HCT116 (cell line): ENCODE measurements at regions not wholly inside any gene's neighbourhood (a gene's known extent, or its start where the extent isn't known, plus 50 kb on each side); places are given as distances from the start of the nearest gene placed in this dataset.

Source experiments
- ATAC-seq: fragments of 200-7000 bp; cut with Tn5 transposase; 2 replicates; pipeline ENCODE4 v1.9.1; 2020; ENCODE audit warnings: mild to moderate bottlenecking, moderate library complexity
- BruUV-seq: library from RNA; stranded (reverse); fragments of 400-500 nt; replicated peaks from 2 replicates; lab custom pipeline; 2021; lab: Mats Ljungman, UMichigan
- CTCF ChIA-PET: fragments of 300-600 bp; sonication (Branson Sonifier 250); formaldehyde crosslinking; loops from one replicate; lab custom pipeline; 2021; ENCODE audit warnings: antibody characterized with exemption; lab: Charles Lee
- POLR2A ChIA-PET: fragments of 300-600, 350-600 bp; sonication (Branson Sonifier 250); formaldehyde crosslinking; loops from one replicate; lab custom pipeline; 2021; ENCODE audit warnings: antibody characterized with exemption; lab: Charles Lee
- RAD21 ChIA-PET, 2 experiments: fragments of 300-600 bp; sonication (Branson Sonifier 250); formaldehyde crosslinking; loops; one replicate each; lab custom pipeline; 2023; ENCODE audit warnings: low total read pairs in 2 of 2; ENCODE audit not compliant: uncharacterized antibody in 2 of 2, unreplicated experiment in 2 of 2, low non-redundant PET in 1 of 2; lab: Charles Lee
- DNase-seq: peaks from one replicate; pipeline ENCODE4 v3.0.0-alpha.2; 2010; ENCODE audit warnings: low read depth, low spot score
- H2AFZ ChIP-seq: fragments of 200-600 bp; shearing (Covaris generic), sonication (generic); 2 replicates; pipeline ENCODE4 v1.6.1; 2017; ENCODE audit warnings: low read depth, mixed run types, mixed read lengths, antibody characterized with exemption, low read length; ENCODE audit not compliant: poor library complexity, severe bottlenecking
- H3K27ac ChIP-seq: 2 replicates; pipeline ENCODE4 v1.5.1; 2012; ENCODE audit warnings: low read depth, low read length
- H3K27me3 ChIP-seq: fragments of 200-600 bp; sonication (generic); 2 replicates; pipeline ENCODE4 v1.6.1; 2016; ENCODE audit warnings: mixed run types, low read length, mixed read lengths; ENCODE audit not compliant: insufficient read depth
- H3K36me3 ChIP-seq, 2 experiments: fragments of 200-500 bp in 1 of 2; fragments of 200-600 bp in 1 of 2; sonication (Bioruptor generic) in 1 of 2; sonication (generic) in 1 of 2; 2 replicates each; pipeline versions ENCODE4 v1.5.1 to v1.6.1; 2014 to 2016; ENCODE audit warnings: low read length in 2 of 2, inconsistent platforms in 1 of 2, mixed read lengths in 1 of 2, mixed run types in 1 of 2; ENCODE audit not compliant: insufficient read depth in 2 of 2, control insufficient read depth in 1 of 2
- H3K4me1 ChIP-seq, 2 experiments: fragments of 200-600 bp in 1 of 2; sonication (generic) in 1 of 2; 2 replicates each; pipeline versions ENCODE4 v1.5.1 to v1.6.1; 2012 to 2017; ENCODE audit warnings: low read length in 2 of 2, inconsistent platforms in 1 of 2, mild to moderate bottlenecking in 1 of 2, mixed read lengths in 1 of 2, mixed run types in 1 of 2, moderate library complexity in 1 of 2; ENCODE audit not compliant: insufficient read depth in 2 of 2, control insufficient read depth in 1 of 2
- H3K4me2 ChIP-seq: fragments of 200-600 bp; sonication (generic); 2 replicates; pipeline ENCODE4 v1.6.1; 2017; ENCODE audit warnings: mixed run types, low read length, mixed read lengths
- H3K4me3 ChIP-seq, 2 experiments: fragments of 200-600 bp in 1 of 2; sonication (generic) in 1 of 2; replicated peaks in 1 of 2; 2 replicates each; pipeline ENCODE4 v1.5.1; 2011 to 2016; ENCODE audit warnings: low read length in 2 of 2, control low read depth in 1 of 2, low read depth in 1 of 2, mild to moderate bottlenecking in 1 of 2, mixed read lengths in 1 of 2, mixed run types in 1 of 2
- H3K79me2 ChIP-seq: fragments of 200-600 bp; sonication (generic); 2 replicates; pipeline ENCODE4 v1.6.1; 2017; ENCODE audit warnings: mild to moderate bottlenecking, mixed run types, low read length, moderate library complexity, mixed read lengths; ENCODE audit not compliant: insufficient read depth
- H3K9ac ChIP-seq: fragments of 200-600 bp; sonication (generic); 2 replicates; pipeline ENCODE4 v1.6.1; 2016; ENCODE audit warnings: low read length, mixed read lengths
- H3K9me2 ChIP-seq: fragments of 200-600 bp; sonication (generic), shearing (Covaris generic); 2 replicates; pipeline ENCODE4 v1.6.1; 2017; ENCODE audit warnings: mixed run types, mild to moderate bottlenecking, moderate library complexity; ENCODE audit not compliant: insufficient read depth
- H3K9me3 ChIP-seq, 2 experiments: fragments of 200-500 bp in 1 of 2; fragments of 200-600 bp in 1 of 2; sonication (Bioruptor generic) in 1 of 2; sonication (generic) in 1 of 2; 2 replicates each; pipeline ENCODE4 v1.6.1; 2014 to 2017; ENCODE audit warnings: low read length in 2 of 2, mixed read lengths in 2 of 2, inconsistent platforms in 1 of 2, low read depth in 1 of 2, mild to moderate bottlenecking in 1 of 2, mixed run types in 1 of 2, moderate library complexity in 1 of 2; ENCODE audit not compliant: control insufficient read depth in 1 of 2, insufficient read depth in 1 of 2
- H4K20me1 ChIP-seq: fragments of 200-600 bp; sonication (generic), shearing (Covaris generic); 2 replicates; pipeline ENCODE4 v1.6.1; 2017; ENCODE audit warnings: mixed run types, mild to moderate bottlenecking, moderate library complexity; ENCODE audit not compliant: insufficient read depth
- ATF3 ChIP-seq: IDR thresholded peaks from 2 replicates; pipeline ENCODE4 v1.6.1; 2012
- CEBPB ChIP-seq: IDR thresholded peaks from 2 replicates; pipeline ENCODE4 v1.6.1; 2012; ENCODE audit warnings: low read depth
- EGR1 ChIP-seq: IDR thresholded peaks from 2 replicates; pipeline ENCODE4 v1.6.1; 2012; ENCODE audit warnings: low read depth
- ELF1 ChIP-seq: IDR thresholded peaks from 2 replicates; pipeline ENCODE4 v1.6.1; 2012; ENCODE audit warnings: low read depth, borderline replicate concordance
- EZH2phosphoT487 ChIP-seq: fragments of 200-600 bp; IDR thresholded peaks from 2 replicates; pipeline ENCODE4 v1.6.1; 2018; ENCODE audit warnings: antibody characterized with exemption, borderline replicate concordance
- FOSL1 ChIP-seq: IDR thresholded peaks from 2 replicates; pipeline ENCODE4 v1.6.1; 2012; ENCODE audit warnings: low read depth
- JUND ChIP-seq: IDR thresholded peaks from 2 replicates; pipeline ENCODE4 v1.6.1; 2012
- MAX ChIP-seq: IDR thresholded peaks from 2 replicates; pipeline ENCODE4 v1.6.1; 2012
- POLR2AphosphoS5 ChIP-seq: IDR thresholded peaks from 2 replicates; pipeline ENCODE4 v1.6.1; 2011; ENCODE audit warnings: mild to moderate bottlenecking, low read depth, low read length, moderate library complexity
- RAD21 ChIP-seq: IDR thresholded peaks from 2 replicates; pipeline ENCODE4 v1.6.1; 2012; ENCODE audit warnings: low read depth, mild to moderate bottlenecking
- REST ChIP-seq: IDR thresholded peaks from 2 replicates; pipeline ENCODE4 v1.6.1; 2012; ENCODE audit warnings: low read depth
- SIN3A ChIP-seq: IDR thresholded peaks from 2 replicates; pipeline ENCODE4 v1.6.1; 2012; ENCODE audit warnings: low read depth
- SP1 ChIP-seq: IDR thresholded peaks from 2 replicates; pipeline ENCODE4 v1.6.1; 2012; ENCODE audit warnings: low read depth
- SRF ChIP-seq: IDR thresholded peaks from 2 replicates; pipeline ENCODE4 v1.6.1; 2012; ENCODE audit warnings: low read depth
- TCF7L2 ChIP-seq: IDR thresholded peaks from 2 replicates; pipeline ENCODE4 v1.7.0; 2011; ENCODE audit warnings: borderline replicate concordance, inconsistent platforms; ENCODE audit not compliant: insufficient read depth, insufficient read length; ENCODE audit errors: extremely low read depth
- YY1 ChIP-seq: IDR thresholded peaks from 2 replicates; pipeline ENCODE4 v1.6.1; 2011; ENCODE audit warnings: low read length, low read depth, moderate library complexity, mild to moderate bottlenecking; ENCODE audit not compliant: insufficient replicate concordance; ENCODE audit errors: extremely low read depth
- ZBTB33 ChIP-seq: IDR thresholded peaks from 2 replicates; pipeline ENCODE4 v1.6.1; 2011; ENCODE audit warnings: mild to moderate bottlenecking, low read length, moderate library complexity; ENCODE audit not compliant: insufficient replicate concordance; ENCODE audit errors: extremely low read depth
- ZFX ChIP-seq: fragments of 450-650 bp; IDR thresholded peaks from 2 replicates; pipeline ENCODE4 v1.6.1; 2017
- ZNF274 ChIP-seq: fragments of 200-500 bp; sonication (Bioruptor generic); IDR thresholded peaks from 2 replicates; pipeline ENCODE4 v1.6.1; 2014; ENCODE audit warnings: mild to moderate bottlenecking, low read depth, low read length, inconsistent platforms
- intact Hi-C: fragments of 100-400 bp; cut with micrococcal nuclease; formaldehyde crosslinking; loops from 2 replicates; pipeline ENCODE4 v1.10.0; 2022

GRCh38 chr5:168007286-168007685 is 284.2 kb upstream of the WWC1 start (continued):
- TF ChIP-seq CEBPB (no peak), SP1 (no peak), RAD21 (no peak), FOSL1 (no peak), POLR2AphosphoS5 (no peak)

- Histone ChIP-seq H2AFZ (no peak overlapping the region), H3K79me2 (no peaks in the 10 kb centered on the region), H3K9me2 (no peaks in the 10 kb centered on the region), H3K4me2 (no peak overlapping the region), H3K27ac (no peak overlapping the region), H3K9me3 (no peaks in the 10 kb centered on the region), H4K20me1 (no peaks in the 10 kb centered on the region), H3K36me3 (no peaks in the 10 kb centered on the region), H3K27me3 (peaks cover 21% of the 10 kb centered on the region), H3K4me1 (no peaks in the 10 kb centered on the region), H3K4me3 (no peak overlapping the region), H3K9ac (no peak overlapping the region)
- ATAC-seq = no peak
- RAD21 ChIA-PET = no interaction called here
- intact Hi-C loops = no loop called here
- no peak for DNase-seq
- TF ChIP-seq SRF = no peak
- TF ChIP-seq MAX = no peak
- TF ChIP-seq TCF7L2 = no peak
- TF ChIP-seq EZH2phosphoT487 = no peak
- no peak for TF ChIP-seq SIN3A
- no peak for TF ChIP-seq REST
- no peak for TF ChIP-seq ATF3
- TF ChIP-seq JUND = no peak
- TF ChIP-seq ZNF274 = no peak
- TF ChIP-seq ZFX = no peak
- TF ChIP-seq RAD21 = no peak
- TF ChIP-seq EGR1 = no peak
- no peak for TF ChIP-seq ELF1
- no peak for TF ChIP-seq YY1
- no peak for TF ChIP-seq ZBTB33
- CTCF ChIA-PET = no interaction called here
- no TSS peak for BruUV-seq
- POLR2A ChIA-PET = no interaction called here
Measured at GRCh38 chr5:168008555-168008954, 282.9 kb upstream of the WWC1 start.
